Muscle of leg (tissue), 3 donors: ENCODE measurements at regions not wholly inside any gene's neighbourhood (a gene's known extent, or its start where the extent isn't known, plus 50 kb on each side); places are given as distances from the start of the nearest gene placed in this dataset.
"Not testable (repeated sequence)": the region's sequence is repeated elsewhere in the genome, so short reads cannot be mapped to it uniquely, and the experiment has no call there.

Experiments used
- DNase-seq: peaks from one replicate; pipeline ENCODE4 v3.0.0; 2013
- H3K27ac ChIP-seq: one replicate; pipeline ENCODE4 v1.5.1; 2013; ENCODE audit warnings: mild to moderate bottlenecking, low read length, control low read depth
- H3K27me3 ChIP-seq: one replicate; pipeline ENCODE4 v1.6.1; 2013; ENCODE audit warnings: low read length; ENCODE audit not compliant: control insufficient read depth, insufficient read depth
- H3K36me3 ChIP-seq: one replicate; pipeline ENCODE4 v1.6.1; 2013; ENCODE audit warnings: low read length; ENCODE audit not compliant: control insufficient read depth, insufficient read depth
- H3K4me1 ChIP-seq: one replicate; pipeline ENCODE4 v1.6.1; 2013; ENCODE audit warnings: low read length; ENCODE audit not compliant: control insufficient read depth, insufficient read depth
- H3K4me3 ChIP-seq: one replicate; pipeline ENCODE4 v1.5.1; 2013; ENCODE audit warnings: low read length, control low read depth
- H3K9me3 ChIP-seq: replicated peaks from 2 replicates; pipeline ENCODE4 v1.6.1; 2013; ENCODE audit warnings: low read depth, low read length; ENCODE audit not compliant: control insufficient read depth
- WGBS: methylation state at CpG from one replicate; pipeline ENCODE4 v1.1.5; 2013; ENCODE audit warnings: missing lambda C conversion rate; ENCODE audit not compliant: insufficient coverage; 5-methylcytosine and 5-hydroxymethylcytosine counted together

- Histone ChIP-seq H3K36me3 (no peaks in the 10 kb centered on the region), H3K4me1 (no peaks in the 10 kb centered on the region), H3K27me3 (no peaks in the 10 kb centered on the region), H3K9me3 (no peaks in the 10 kb centered on the region), H3K27ac (no peak overlapping the region), H3K4me3 (no peak overlapping the region)
- no peak for DNase-seq
- 60% methylated on average over 4 of the region's 4 CpGs for WGBS
Measured at GRCh38 chr11:128153697-128154048, 433.7 kb downstream of the ETS1 start.

DNA sequence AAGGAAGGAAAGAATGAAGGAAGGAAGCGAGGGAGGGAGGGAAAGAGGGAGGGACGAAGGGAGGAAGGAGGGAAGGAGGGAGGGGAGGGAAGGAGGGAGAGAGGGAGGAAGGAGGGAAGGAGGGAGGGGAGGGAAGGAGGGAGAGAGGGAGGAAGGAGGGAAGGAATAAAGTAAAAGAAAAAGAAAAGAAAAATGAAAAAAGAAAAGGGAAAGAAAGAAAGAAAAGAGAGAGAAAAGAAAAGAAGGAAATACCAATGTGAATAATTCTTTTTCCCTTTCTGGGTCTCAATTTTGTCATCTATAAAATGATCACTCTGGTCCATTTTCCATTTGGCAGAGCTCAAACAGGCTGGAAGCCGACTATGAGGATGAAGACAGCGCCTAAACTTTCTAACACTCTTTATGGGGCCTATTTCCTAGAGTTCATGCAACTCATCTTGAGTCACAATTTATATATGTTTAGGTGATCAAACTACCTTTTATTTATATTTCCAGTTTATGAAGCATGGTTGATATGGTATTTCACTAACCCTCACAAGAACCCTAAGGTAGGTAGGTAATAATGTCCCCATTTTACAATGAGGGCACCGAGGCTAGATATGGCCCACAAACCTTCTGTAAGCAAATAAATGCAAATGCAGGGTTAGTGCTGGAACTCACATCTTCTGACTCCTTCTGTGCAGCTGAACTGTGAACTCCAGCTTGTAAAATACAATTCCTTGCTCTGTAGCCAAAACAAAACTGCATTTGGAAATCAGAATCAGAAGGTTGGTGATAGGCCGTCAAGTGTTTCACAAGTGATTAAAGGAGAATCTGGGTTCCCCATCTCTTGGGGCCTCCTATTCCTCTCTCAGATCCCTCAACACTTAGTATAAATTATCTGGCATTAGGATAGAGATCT lies 434.3 kb downstream of the ETS1 start:
- H3K36me3 ChIP-seq, result no peaks in the 10 kb centered on the region
- WGBS, result 56% methylated on average over 2 of the region's 6 CpGs
- no peaks in the 10 kb centered on the region for H3K4me1 ChIP-seq
- no peak for DNase-seq
- H3K4me3 ChIP-seq, result no peak overlapping the region
- H3K27me3 ChIP-seq, result no peaks in the 10 kb centered on the region
- H3K27ac ChIP-seq, result no peak overlapping the region
- H3K9me3 ChIP-seq, result no peaks in the 10 kb centered on the region

- Histone ChIP-seq H3K27me3 (no peaks in the 10 kb centered on the region), H3K36me3 (no peaks in the 10 kb centered on the region), H3K9me3 (no peaks in the 10 kb centered on the region), H3K4me3 (no peak overlapping the region), H3K4me1 (no peaks in the 10 kb centered on the region), H3K27ac (no peak overlapping the region)
- no peak for DNase-seq
Measured at GRCh38 chr11:128151780-128152179, 435.6 kb downstream of the ETS1 start.

GRCh38 chr11:128151338-128151737 lies 436.0 kb downstream of the ETS1 start:
- H3K27ac ChIP-seq, result no peak overlapping the region
- H3K36me3 ChIP-seq, result no peaks in the 10 kb centered on the region
- no peaks in the 10 kb centered on the region for H3K27me3 ChIP-seq
- no peak overlapping the region for H3K4me3 ChIP-seq
- H3K9me3 ChIP-seq, result no peaks in the 10 kb centered on the region
- DNase-seq, result no peak
- no CpG with 5 or more reads among the region's 2 CpGs for WGBS
- no peaks in the 10 kb centered on the region for H3K4me1 ChIP-seq

DNA sequence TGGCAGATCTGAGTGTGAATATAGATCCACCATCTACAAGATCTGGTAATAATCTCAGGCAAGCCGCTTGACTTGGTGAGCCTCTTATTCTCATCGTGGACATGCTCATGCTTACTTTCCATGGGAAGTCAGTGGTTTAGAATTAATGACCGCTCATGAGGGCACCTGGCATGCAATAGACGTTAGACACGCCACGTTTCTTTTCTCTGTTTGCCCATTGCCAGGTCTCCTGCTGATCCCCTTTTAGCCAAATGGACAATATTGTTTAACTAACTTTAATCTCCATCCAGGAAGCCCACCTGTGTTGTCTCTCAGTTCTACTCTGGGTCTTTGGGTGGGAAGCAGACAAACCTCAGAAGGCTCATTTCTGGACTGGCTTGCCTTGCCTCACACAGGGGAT lies 439.1 kb downstream of the ETS1 start:
- 66% methylated on average over 6 of the region's 6 CpGs for WGBS

GRCh38 chr11:128146926-128147605 lies 440.3 kb downstream of the ETS1 start:
- Histone ChIP-seq H3K27me3 (no peaks in the 10 kb centered on the region), H3K27ac (no peak overlapping the region), H3K9me3 (no peaks in the 10 kb centered on the region), H3K4me3 (no peak overlapping the region), H3K4me1 (no peaks in the 10 kb centered on the region), H3K36me3 (no peaks in the 10 kb centered on the region)
- DNase-seq, result no peak
- WGBS, result 31% methylated on average over 2 of the region's 5 CpGs

More for the DNA sequence above, 439.1 kb downstream of the ETS1 start:
- no peaks in the 10 kb centered on the region for H3K9me3 ChIP-seq
- no peak overlapping the region for H3K27ac ChIP-seq
- H3K4me3 ChIP-seq, result no peak overlapping the region
- H3K36me3 ChIP-seq, result no peaks in the 10 kb centered on the region
- no peaks in the 10 kb centered on the region for H3K4me1 ChIP-seq
- H3K27me3 ChIP-seq, result no peaks in the 10 kb centered on the region
- DNase-seq, result no peak

DNA sequence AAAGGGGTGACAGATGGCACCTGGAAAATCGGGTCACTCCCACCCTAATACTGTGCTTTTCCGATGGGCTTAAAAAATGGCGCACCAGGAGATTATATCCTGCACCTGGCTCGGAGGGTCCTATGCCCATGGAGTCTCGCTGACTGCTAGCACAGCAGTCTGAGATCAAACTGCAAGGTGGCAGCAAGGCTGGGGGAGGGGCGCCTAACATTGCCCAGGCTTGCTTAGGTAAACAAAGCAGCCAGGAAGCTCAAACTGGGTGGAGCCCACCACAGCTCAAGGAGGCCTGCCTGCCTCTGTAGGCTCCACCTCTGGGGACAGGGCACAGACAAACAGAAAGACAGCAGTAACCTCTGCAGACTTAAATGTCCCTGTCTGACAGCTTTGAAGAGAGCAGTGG lies 447.1 kb downstream of the ETS1 start:
- H3K4me3 ChIP-seq, H3K27ac ChIP-seq, H3K36me3 ChIP-seq, DNase-seq, H3K9me3 ChIP-seq, H3K4me1 ChIP-seq, H3K27me3 ChIP-seq: not testable (repeated sequence)
- WGBS, result no CpG with 5 or more reads among the region's 6 CpGs

DNA sequence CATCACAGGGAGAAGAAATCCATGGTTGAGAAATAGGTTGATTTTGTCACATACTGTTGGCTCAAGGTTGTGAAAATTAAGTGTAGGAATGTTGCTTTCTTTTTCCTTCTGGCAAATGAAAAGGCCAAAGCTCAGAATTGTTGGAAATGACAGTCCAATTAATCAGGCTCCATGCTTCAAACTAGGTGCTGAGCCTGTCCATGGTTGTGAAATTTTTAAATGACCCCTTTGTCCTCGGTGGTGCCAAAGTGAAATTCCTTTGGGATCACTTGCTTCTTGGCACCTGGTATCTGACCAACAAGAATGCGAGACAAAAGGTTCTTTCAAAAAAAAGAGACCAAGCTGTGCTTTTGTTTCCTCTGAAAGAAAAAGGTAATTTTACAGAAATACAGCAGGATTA lies 451.9 kb downstream of the ETS1 start:
- 20% methylated on average over 1 of the region's 2 CpGs for WGBS
- no peak overlapping the region for H3K27ac ChIP-seq

DNA sequence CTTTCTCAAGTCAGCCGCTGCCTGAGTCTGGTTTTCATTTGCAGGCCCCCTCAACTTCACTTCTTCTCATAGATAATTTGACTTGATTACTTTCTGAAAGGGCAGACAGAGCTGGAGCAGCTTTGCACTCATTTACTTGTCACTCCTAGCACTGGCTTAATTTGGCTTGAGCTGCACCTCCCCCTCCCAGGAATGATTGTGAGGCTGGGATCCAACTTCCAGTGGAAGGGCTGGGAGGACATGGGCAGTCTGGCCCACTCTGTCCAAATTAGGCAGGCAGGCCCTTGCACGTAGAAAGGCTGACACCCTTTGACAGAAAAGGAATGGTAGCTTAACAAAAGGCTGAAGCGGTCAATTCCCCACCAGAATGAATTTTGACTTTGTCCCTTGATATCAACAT lies 453.9 kb downstream of the ETS1 start:
- peak; percentile 16 for DNase-seq
- WGBS, result no CpG with 5 or more reads among the region's 3 CpGs
- no peaks in the 10 kb centered on the region for H3K9me3 ChIP-seq
- H3K4me1 ChIP-seq, result no peaks in the 10 kb centered on the region
- no peak overlapping the region for H3K27ac ChIP-seq
- H3K36me3 ChIP-seq, result no peaks in the 10 kb centered on the region
- H3K4me3 ChIP-seq, result no peak overlapping the region
- no peaks in the 10 kb centered on the region for H3K27me3 ChIP-seq

More for the DNA sequence above, 451.9 kb downstream of the ETS1 start:
- Histone ChIP-seq H3K4me3 (no peak overlapping the region), H3K9me3 (peaks cover 5% of the 10 kb centered on the region), H3K27me3 (no peaks in the 10 kb centered on the region), H3K4me1 (no peaks in the 10 kb centered on the region), H3K36me3 (no peaks in the 10 kb centered on the region)
- DNase-seq, result no peak

DNA sequence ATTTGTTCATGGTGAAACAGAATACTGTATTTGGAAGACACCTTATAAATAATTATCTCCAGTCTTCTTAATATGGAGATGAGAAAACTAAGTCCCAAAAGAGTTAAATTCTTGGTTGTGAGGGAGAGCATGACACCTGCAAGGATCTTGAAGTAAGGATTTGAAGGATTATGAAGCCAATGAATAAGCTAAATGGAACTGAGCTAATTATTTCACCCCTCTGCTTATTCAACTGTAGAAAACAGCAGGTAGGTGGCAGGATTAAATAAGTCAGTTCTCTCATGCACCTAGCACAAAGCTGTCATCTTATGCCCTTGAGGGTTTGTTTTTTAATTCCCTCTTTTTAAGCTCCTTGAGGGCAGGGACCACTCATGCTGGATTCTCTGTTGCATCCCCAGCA lies 457.3 kb downstream of the ETS1 start:
- Histone ChIP-seq H3K36me3 (no peaks in the 10 kb centered on the region), H3K27ac (no peak overlapping the region)

More for the DNA sequence above, 457.3 kb downstream of the ETS1 start:
- no peak for DNase-seq
- no peaks in the 10 kb centered on the region for H3K4me1 ChIP-seq
- no peaks in the 10 kb centered on the region for H3K9me3 ChIP-seq
- no peaks in the 10 kb centered on the region for H3K27me3 ChIP-seq
- no peak overlapping the region for H3K4me3 ChIP-seq
